MCF 10A (cell line): ENCODE measurements at regions not wholly inside any gene's neighbourhood (a gene's known extent, or its start where the extent isn't known, plus 50 kb on each side); places are given as distances from the start of the nearest gene placed in this dataset.

Experiments
- BruUV-seq: library from RNA; stranded (reverse); fragments of 400-500 nt; replicated peaks from 2 replicates; lab custom pipeline; 2021; lab: Mats Ljungman, UMichigan
- CTCF ChIA-PET: fragments of 300-600 bp; sonication (Branson Sonifier 250); formaldehyde crosslinking; extraction: SDS; loops from one replicate; lab custom pipeline; 2021; ENCODE audit warnings: antibody characterized with exemption, inconsistent platforms; lab: Yijun Ruan, JAX
- POLR2A ChIA-PET: fragments of 300-600, 350-650 bp; sonication (Branson Sonifier 250); formaldehyde crosslinking; extraction: SDS; loops from one replicate; lab custom pipeline; 2020; ENCODE audit warnings: antibody characterized with exemption, inconsistent platforms; lab: Yijun Ruan, JAX
- DNase-seq: peaks from one replicate; pipeline ENCODE4 v3.0.0-alpha.2; 2018; ENCODE audit not compliant: unreplicated experiment
- H3K27ac Mint-ChIP-seq: one replicate; pipeline ENCODE4 v1.8.0; 2022; ENCODE audit warnings: mild to moderate bottlenecking, low read depth, mixed read lengths; ENCODE audit not compliant: unreplicated experiment
- H3K27me3 Mint-ChIP-seq: one replicate; pipeline ENCODE4 v1.8.0; 2022; ENCODE audit warnings: mixed read lengths; ENCODE audit not compliant: insufficient read depth, unreplicated experiment
- H3K36me3 Mint-ChIP-seq: one replicate; pipeline ENCODE4 v1.8.0; 2022; ENCODE audit warnings: mild to moderate bottlenecking, moderate library complexity, mixed read lengths; ENCODE audit not compliant: insufficient read depth, unreplicated experiment
- H3K4me1 Mint-ChIP-seq: one replicate; pipeline ENCODE4 v1.8.0; 2022; ENCODE audit warnings: mixed read lengths; ENCODE audit not compliant: insufficient read depth, unreplicated experiment
- H3K4me3 Mint-ChIP-seq: one replicate; pipeline ENCODE4 v1.8.0; 2022; ENCODE audit warnings: mild to moderate bottlenecking, moderate library complexity, mixed read lengths; ENCODE audit not compliant: unreplicated experiment
- H3K9me3 Mint-ChIP-seq: one replicate; pipeline ENCODE4 v1.8.0; 2022; ENCODE audit warnings: mixed read lengths; ENCODE audit not compliant: unreplicated experiment
- intact Hi-C: fragments of 100-400 bp; cut with micrococcal nuclease; formaldehyde crosslinking; loops from 2 replicates; pipeline ENCODE4 v1.14.1; 2022
- TF ChIP-seq, protein P1 (sequence below): fragments of 200-600 bp; IDR thresholded peaks from one replicate; pipeline ENCODE4 v1.8.0; 2022; ENCODE audit warnings: antibody characterized with exemption, mild to moderate bottlenecking; ENCODE audit not compliant: unreplicated experiment

DNA sequence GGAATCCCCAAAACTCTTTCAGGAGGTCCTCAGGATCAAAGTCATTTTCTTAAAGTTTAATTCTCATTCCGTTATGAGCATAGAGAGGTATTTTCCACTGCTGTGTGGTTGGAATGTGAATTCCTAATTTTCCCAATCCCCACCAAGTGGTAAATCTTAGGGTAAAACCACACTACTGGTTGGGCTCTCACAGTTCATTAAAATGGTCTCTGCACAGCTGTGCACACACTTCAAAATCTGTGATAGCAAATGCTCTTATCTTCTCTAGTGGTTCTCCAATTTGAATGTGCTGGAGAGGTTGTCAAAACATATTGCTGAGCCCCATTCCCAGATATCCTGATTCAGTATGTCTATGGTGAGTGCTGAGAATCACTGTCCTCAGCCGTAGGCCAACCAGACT, 189.1 kb downstream of the BMP4 start:
- ChIA-PET POLR2A (no interaction called here), CTCF (no interaction called here)
- DNase-seq = no peak
- no peak overlapping the region for H3K4me3 Mint-ChIP-seq
- TF ChIP-seq, protein P1, sequence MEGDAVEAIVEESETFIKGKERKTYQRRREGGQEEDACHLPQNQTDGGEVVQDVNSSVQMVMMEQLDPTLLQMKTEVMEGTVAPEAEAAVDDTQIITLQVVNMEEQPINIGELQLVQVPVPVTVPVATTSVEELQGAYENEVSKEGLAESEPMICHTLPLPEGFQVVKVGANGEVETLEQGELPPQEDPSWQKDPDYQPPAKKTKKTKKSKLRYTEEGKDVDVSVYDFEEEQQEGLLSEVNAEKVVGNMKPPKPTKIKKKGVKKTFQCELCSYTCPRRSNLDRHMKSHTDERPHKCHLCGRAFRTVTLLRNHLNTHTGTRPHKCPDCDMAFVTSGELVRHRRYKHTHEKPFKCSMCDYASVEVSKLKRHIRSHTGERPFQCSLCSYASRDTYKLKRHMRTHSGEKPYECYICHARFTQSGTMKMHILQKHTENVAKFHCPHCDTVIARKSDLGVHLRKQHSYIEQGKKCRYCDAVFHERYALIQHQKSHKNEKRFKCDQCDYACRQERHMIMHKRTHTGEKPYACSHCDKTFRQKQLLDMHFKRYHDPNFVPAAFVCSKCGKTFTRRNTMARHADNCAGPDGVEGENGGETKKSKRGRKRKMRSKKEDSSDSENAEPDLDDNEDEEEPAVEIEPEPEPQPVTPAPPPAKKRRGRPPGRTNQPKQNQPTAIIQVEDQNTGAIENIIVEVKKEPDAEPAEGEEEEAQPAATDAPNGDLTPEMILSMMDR = no peak
- no peaks in the 10 kb centered on the region for H3K9me3 Mint-ChIP-seq
- H3K4me1 Mint-ChIP-seq = no peaks in the 10 kb centered on the region
- no TSS peak for BruUV-seq
- H3K36me3 Mint-ChIP-seq = no peaks in the 10 kb centered on the region
- no peaks in the 10 kb centered on the region for H3K27me3 Mint-ChIP-seq
- no peak overlapping the region for H3K27ac Mint-ChIP-seq
- intact Hi-C loops = no loop called here

DNA sequence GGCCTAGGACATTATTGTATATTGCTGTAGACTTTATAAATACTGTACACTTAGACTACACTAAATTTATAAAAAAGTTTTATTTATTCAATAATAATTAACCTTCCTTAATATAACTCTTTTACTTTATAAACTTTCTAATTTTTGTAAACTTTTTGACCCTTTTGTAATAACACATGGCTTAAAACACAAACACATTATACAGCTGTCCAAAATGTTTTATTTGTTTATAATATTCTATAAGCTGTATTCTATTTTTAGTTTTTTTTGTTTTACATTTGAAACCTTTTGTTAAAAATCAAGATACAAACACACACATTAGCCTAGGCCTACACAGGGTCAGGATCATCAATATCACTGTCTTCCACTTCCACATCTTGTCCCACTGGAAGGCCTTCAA, 190.0 kb downstream of the BMP4 start:
- no peaks in the 10 kb centered on the region for H3K4me1 Mint-ChIP-seq
- BruUV-seq = no TSS peak
- intact Hi-C loops = no loop called here
- ChIA-PET POLR2A (no interaction called here), CTCF (interaction anchor here (0.5 kb wide), 1 partner anchor 40 kb away, joined by 3 read pairs; no protein-coding TSS in a partner anchor)
- H3K27ac Mint-ChIP-seq = no peak overlapping the region
- no peak for DNase-seq
- H3K27me3 Mint-ChIP-seq = no peaks in the 10 kb centered on the region
- H3K4me3 Mint-ChIP-seq = no peak overlapping the region
- H3K36me3 Mint-ChIP-seq = no peaks in the 10 kb centered on the region
- H3K9me3 Mint-ChIP-seq = peaks cover 6% of the 10 kb centered on the region
- TF ChIP-seq, protein P1 = no peak

DNA sequence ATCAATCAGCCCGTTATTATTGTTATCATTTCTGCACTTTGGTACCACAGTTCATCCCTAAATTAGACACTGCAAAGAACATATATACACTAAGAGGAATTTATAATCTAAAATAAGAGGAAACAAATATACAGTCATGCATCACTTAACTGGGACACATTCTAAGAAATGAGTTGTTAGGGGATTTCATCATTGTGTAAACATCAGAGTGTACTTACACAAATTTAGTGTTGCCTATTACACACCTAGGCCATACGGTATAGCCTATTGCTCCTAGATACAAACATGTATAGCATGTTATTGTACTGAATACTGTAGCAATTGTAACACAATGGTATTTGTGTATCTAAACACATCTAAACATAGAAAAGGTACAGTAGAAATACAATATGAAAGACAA, 190.5 kb downstream of the BMP4 start:
- no peak for DNase-seq
- TF ChIP-seq, protein P1 = no peak
- BruUV-seq = no TSS peak

DNA sequence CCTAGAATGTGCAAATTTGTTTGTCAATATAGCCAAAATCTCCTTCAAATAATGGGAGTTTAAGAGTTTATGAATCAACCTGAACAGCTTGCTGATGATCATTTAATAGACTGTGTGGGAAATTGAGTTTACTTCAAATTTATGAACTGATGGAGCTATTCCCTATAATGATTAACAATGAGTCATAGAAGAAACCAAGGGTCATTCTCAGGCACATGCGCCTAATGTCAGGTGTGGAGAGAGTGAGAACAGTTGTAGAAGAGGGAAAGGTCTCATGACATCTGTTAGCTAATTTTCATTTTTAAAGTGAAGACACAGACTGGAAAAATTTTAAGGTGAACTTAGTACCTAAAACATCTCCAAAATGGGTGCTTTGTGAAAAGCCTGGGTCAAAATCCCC, 191.8 kb downstream of the BMP4 start:
- H3K4me3 Mint-ChIP-seq = no peak overlapping the region
- H3K27ac Mint-ChIP-seq = no peak overlapping the region
- ChIA-PET CTCF (no interaction called here), POLR2A (no interaction called here)
- H3K27me3 Mint-ChIP-seq = no peaks in the 10 kb centered on the region
- no peaks in the 10 kb centered on the region for H3K36me3 Mint-ChIP-seq
- no TSS peak for BruUV-seq
- TF ChIP-seq, protein P1 = no peak
- intact Hi-C loops = no loop called here
- H3K4me1 Mint-ChIP-seq = no peaks in the 10 kb centered on the region
- no peak for DNase-seq
- peaks cover 9% of the 10 kb centered on the region for H3K9me3 Mint-ChIP-seq

More for the DNA sequence above, 190.5 kb downstream of the BMP4 start:
- ChIA-PET POLR2A (no interaction called here), CTCF (no interaction called here)
- no peaks in the 10 kb centered on the region for H3K36me3 Mint-ChIP-seq
- intact Hi-C loops = no loop called here
- no peak overlapping the region for H3K27ac Mint-ChIP-seq
- no peaks in the 10 kb centered on the region for H3K4me1 Mint-ChIP-seq
- peaks cover 9% of the 10 kb centered on the region for H3K9me3 Mint-ChIP-seq
- no peaks in the 10 kb centered on the region for H3K27me3 Mint-ChIP-seq
- H3K4me3 Mint-ChIP-seq = no peak overlapping the region
